HCT116 (cell line): ENCODE measurements at regions not wholly inside any gene's neighbourhood (a gene's known extent, or its start where the extent isn't known, plus 50 kb on each side); places are given as distances from the start of the nearest gene placed in this dataset.

ENCODE experiments used
- CTCF ChIP-seq, 3 experiments: fragments of 200-600 bp in 1 of 3; sonication (generic) in 1 of 3; IDR thresholded peaks in 2 of 3; conservative IDR thresholded peaks in 1 of 3; 2 replicates each; pipeline ENCODE4 v1.5.1; 2012 to 2017; ENCODE audit warnings: low read depth in 2 of 3, low read length in 2 of 3, antibody characterized with exemption in 1 of 3, borderline replicate concordance in 1 of 3, control low read depth in 1 of 3, mild to moderate bottlenecking in 1 of 3, mixed read lengths in 1 of 3, mixed run types in 1 of 3, moderate library complexity in 1 of 3; ENCODE audit not compliant: insufficient read depth in 1 of 3
- ELF1 ChIP-seq: IDR thresholded peaks from 2 replicates; pipeline ENCODE4 v1.6.1; 2012; ENCODE audit warnings: low read depth, borderline replicate concordance
- EZH2phosphoT487 ChIP-seq: fragments of 200-600 bp; IDR thresholded peaks from 2 replicates; pipeline ENCODE4 v1.6.1; 2018; ENCODE audit warnings: antibody characterized with exemption, borderline replicate concordance
- JUND ChIP-seq: IDR thresholded peaks from 2 replicates; pipeline ENCODE4 v1.6.1; 2012
- POLR2A ChIP-seq: IDR thresholded peaks from 2 replicates; pipeline ENCODE4 v1.7.0; 2011; ENCODE audit warnings: borderline replicate concordance; ENCODE audit not compliant: insufficient read depth, insufficient read length; ENCODE audit errors: extremely low read depth
- YY1 ChIP-seq: IDR thresholded peaks from 2 replicates; pipeline ENCODE4 v1.6.1; 2011; ENCODE audit warnings: low read length, low read depth, moderate library complexity, mild to moderate bottlenecking; ENCODE audit not compliant: insufficient replicate concordance; ENCODE audit errors: extremely low read depth
- ZFX ChIP-seq: fragments of 450-650 bp; IDR thresholded peaks from 2 replicates; pipeline ENCODE4 v1.6.1; 2017

- TF ChIP-seq ZFX (no peak), JUND (no peak), EZH2phosphoT487 (no peak), POLR2A (no peak), CTCF (IDR thresholded peaks at IDR 0.05 in 2 of 3, conservative IDR thresholded peaks at IDR 0.05 in 1 of 3; ENCODE audit: borderline replicate concordance in 1 of 3, insufficient read depth in 1 of 3, low read depth in 2 of 3, low read length in 2 of 3) (no peak), ELF1 (no peak), YY1 (no peak)
Observed at GRCh38 chr11:127252321-127252720, 251.8 kb upstream of the KIRREL3 start.
